Peyer's patch (tissue), 4 donors: ENCODE measurements at regions not wholly inside any gene's neighbourhood (a gene's known extent, or its start where the extent isn't known, plus 50 kb on each side); places are given as distances from the start of the nearest gene placed in this dataset.

Experiments
- DNase-seq, 3 donors: peaks; one replicate each; pipeline ENCODE4 v3.0.0-alpha.2; 2017 to 2019
- H3K27ac ChIP-seq, 4 donors: fragments of 200-600 bp; sonication (generic); one replicate each; pipeline ENCODE4 v1.5.1; 2016 to 2019
- H3K27me3 ChIP-seq, 2 donors: fragments of 200-600 bp; sonication (generic); one replicate each; pipeline ENCODE4 v1.5.1; 2019
- H3K36me3 ChIP-seq, 3 donors: fragments of 200-600 bp; sonication (generic); one replicate each; pipeline ENCODE4 v1.5.1; 2016 to 2019
- H3K4me1 ChIP-seq, 4 donors: fragments of 200-600 bp; sonication (generic); one replicate each; pipeline ENCODE4 v1.5.1; 2016 to 2019
- H3K4me3 ChIP-seq, 4 donors: fragments of 200-600 bp; sonication (generic); 1 replicate in 3 of 4; 2 replicates in 1 of 4; pipeline ENCODE4 v1.5.1; 2016 to 2019; ENCODE audit warnings: mild to moderate bottlenecking in 1 of 4
- H3K9me3 ChIP-seq, 4 donors: fragments of 200-600 bp; sonication (generic); one replicate each; pipeline ENCODE4 v1.5.1; 2016 to 2019; ENCODE audit warnings: mild to moderate bottlenecking in 1 of 4
- POLR2A ChIP-seq, 2 donors: fragments of 450-650 bp; IDR thresholded peaks; one replicate each; pipeline ENCODE4 v1.5.1; 2017; ENCODE audit warnings: antibody characterized with exemption in 2 of 2, mild to moderate bottlenecking in 2 of 2, moderate library complexity in 2 of 2
- TF ChIP-seq, protein P1 (sequence below), 6 experiments: fragments of 450-650 bp in 4 of 6; fragments of 200-600 bp in 2 of 6; sonication (generic) in 1 of 6; IDR thresholded peaks; one replicate each; pipeline ENCODE4 v1.5.1; 2017 to 2019; ENCODE audit warnings: antibody characterized with exemption in 6 of 6, mild to moderate bottlenecking in 3 of 6, moderate library complexity in 1 of 6

GRCh38 chr13:30560212-30560611 is 57.5 kb upstream of the USPL1 start:
- Histone ChIP-seq H3K9me3 (no peaks in the 10 kb centered on the region), H3K27me3 (no peaks in the 10 kb centered on the region), H3K4me1 (no peaks in the 10 kb centered on the region), H3K36me3 (no peaks in the 10 kb centered on the region), H3K4me3 (no peak overlapping the region), H3K27ac (no peak overlapping the region)
- no peak for DNase-seq
- TF ChIP-seq POLR2A (IDR thresholded peaks at IDR 0.05) = no peak
- TF ChIP-seq, protein P1, sequence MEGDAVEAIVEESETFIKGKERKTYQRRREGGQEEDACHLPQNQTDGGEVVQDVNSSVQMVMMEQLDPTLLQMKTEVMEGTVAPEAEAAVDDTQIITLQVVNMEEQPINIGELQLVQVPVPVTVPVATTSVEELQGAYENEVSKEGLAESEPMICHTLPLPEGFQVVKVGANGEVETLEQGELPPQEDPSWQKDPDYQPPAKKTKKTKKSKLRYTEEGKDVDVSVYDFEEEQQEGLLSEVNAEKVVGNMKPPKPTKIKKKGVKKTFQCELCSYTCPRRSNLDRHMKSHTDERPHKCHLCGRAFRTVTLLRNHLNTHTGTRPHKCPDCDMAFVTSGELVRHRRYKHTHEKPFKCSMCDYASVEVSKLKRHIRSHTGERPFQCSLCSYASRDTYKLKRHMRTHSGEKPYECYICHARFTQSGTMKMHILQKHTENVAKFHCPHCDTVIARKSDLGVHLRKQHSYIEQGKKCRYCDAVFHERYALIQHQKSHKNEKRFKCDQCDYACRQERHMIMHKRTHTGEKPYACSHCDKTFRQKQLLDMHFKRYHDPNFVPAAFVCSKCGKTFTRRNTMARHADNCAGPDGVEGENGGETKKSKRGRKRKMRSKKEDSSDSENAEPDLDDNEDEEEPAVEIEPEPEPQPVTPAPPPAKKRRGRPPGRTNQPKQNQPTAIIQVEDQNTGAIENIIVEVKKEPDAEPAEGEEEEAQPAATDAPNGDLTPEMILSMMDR (IDR thresholded peaks at IDR 0.05) = no peak

- H3K36me3 ChIP-seq = no peaks in the 10 kb centered on the region
- H3K27ac ChIP-seq = no peak overlapping the region
- no peaks in the 10 kb centered on the region for H3K9me3 ChIP-seq
- no peaks in the 10 kb centered on the region for H3K27me3 ChIP-seq
- no peak overlapping the region for H3K4me3 ChIP-seq
- TF ChIP-seq, protein P1 (IDR thresholded peaks at IDR 0.05) = no peak
- TF ChIP-seq POLR2A (IDR thresholded peaks at IDR 0.05) = no peak
- H3K4me1 ChIP-seq = no peaks in the 10 kb centered on the region
- DNase-seq = no peak
Observed at GRCh38 chr13:30561511-30561910, 56.2 kb upstream of the USPL1 start.

- DNase-seq = no peak
- Histone ChIP-seq H3K27me3 (no peaks in the 10 kb centered on the region), H3K4me3 (no peak overlapping the region), H3K27ac (no peak overlapping the region), H3K36me3 (no peaks in the 10 kb centered on the region), H3K4me1 (no peaks in the 10 kb centered on the region), H3K9me3 (no peaks in the 10 kb centered on the region)
- TF ChIP-seq, protein P1 (IDR thresholded peaks at IDR 0.05) = no peak
- TF ChIP-seq POLR2A (IDR thresholded peaks at IDR 0.05) = no peak
Observed at GRCh38 chr13:30564489-30564888, 53.2 kb upstream of the USPL1 start.

DNA sequence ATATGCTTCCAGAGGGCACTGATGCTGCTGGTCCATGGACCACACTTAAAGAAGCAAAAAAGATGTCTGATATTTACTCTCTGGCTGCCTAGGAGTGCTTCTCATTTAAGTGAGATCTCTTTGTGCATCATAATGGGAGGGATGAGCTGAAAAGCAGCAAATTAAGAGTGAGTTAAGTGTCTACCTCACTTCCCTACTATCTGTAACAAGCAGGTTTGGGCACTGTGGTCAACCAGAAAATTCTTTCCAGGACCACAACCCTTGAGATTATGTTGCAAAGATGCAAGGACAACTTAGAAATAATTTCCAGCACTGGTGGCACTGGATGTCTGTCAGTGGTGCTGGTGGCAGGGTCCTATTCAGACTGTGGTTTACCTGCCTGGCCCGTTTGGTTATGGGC is 52.1 kb upstream of the USPL1 start:
- no peak for DNase-seq
- no peak overlapping the region for H3K27ac ChIP-seq
- H3K36me3 ChIP-seq = no peaks in the 10 kb centered on the region
- no peaks in the 10 kb centered on the region for H3K27me3 ChIP-seq
- TF ChIP-seq, protein P1 (IDR thresholded peaks at IDR 0.05) = no peak
- TF ChIP-seq POLR2A (IDR thresholded peaks at IDR 0.05) = no peak
- no peaks in the 10 kb centered on the region for H3K9me3 ChIP-seq
- no peak overlapping the region for H3K4me3 ChIP-seq
- H3K4me1 ChIP-seq = no peaks in the 10 kb centered on the region

DNA sequence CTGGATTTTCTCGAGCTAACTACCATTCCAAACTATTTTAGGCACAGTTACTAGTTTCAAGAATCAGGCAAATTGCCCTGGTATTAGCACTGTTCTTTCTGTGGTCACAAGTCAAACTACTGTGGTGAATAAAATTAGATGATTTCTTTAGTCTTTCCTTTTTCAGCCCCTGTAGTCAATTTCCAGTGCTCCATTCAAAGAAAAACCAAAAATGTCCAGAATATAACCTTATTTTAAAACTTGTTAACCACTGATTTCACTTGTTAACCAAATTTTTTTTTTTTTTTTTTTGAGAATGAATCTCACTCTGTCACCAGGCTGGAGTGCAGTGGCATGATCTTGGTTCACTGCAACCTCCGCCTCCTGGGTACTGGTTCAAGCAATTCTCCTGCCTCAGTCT is 50.6 kb upstream of the USPL1 start:
- Histone ChIP-seq H3K4me3 (no peak overlapping the region), H3K9me3 (no peaks in the 10 kb centered on the region), H3K36me3 (no peaks in the 10 kb centered on the region), H3K27me3 (no peaks in the 10 kb centered on the region), H3K27ac (no peak overlapping the region), H3K4me1 (no peaks in the 10 kb centered on the region)
- no peak for TF ChIP-seq POLR2A (IDR thresholded peaks at IDR 0.05)
- TF ChIP-seq, protein P1 (IDR thresholded peaks at IDR 0.05) = no peak
- no peak for DNase-seq
